ENCODE measurements at regions not wholly inside any gene's neighbourhood (a gene's known extent, or its start where the extent isn't known, plus 50 kb on each side); places are given as distances from the start of the nearest gene placed in this dataset.

DNA sequence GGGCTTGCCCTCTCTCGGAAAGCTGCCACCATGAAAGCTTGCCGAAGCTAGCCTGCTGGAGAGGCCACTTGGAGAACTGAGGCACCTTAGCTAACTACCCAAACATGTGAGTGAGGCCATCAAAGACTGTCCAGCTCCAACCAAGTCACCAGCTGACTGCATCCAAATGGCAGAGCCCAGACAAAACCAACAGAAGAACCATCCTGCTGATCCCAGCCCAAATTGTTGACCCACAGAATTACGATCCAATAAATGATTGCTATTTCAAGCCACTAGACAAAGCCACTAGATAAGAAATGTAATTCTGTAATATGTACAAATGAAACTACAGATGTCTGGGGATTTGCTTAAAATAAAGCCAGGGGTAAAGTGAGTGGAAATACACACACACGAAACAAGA lies 109.8 kb upstream of the TRPM1 start:
- TF ChIP-seq, protein P1, sequence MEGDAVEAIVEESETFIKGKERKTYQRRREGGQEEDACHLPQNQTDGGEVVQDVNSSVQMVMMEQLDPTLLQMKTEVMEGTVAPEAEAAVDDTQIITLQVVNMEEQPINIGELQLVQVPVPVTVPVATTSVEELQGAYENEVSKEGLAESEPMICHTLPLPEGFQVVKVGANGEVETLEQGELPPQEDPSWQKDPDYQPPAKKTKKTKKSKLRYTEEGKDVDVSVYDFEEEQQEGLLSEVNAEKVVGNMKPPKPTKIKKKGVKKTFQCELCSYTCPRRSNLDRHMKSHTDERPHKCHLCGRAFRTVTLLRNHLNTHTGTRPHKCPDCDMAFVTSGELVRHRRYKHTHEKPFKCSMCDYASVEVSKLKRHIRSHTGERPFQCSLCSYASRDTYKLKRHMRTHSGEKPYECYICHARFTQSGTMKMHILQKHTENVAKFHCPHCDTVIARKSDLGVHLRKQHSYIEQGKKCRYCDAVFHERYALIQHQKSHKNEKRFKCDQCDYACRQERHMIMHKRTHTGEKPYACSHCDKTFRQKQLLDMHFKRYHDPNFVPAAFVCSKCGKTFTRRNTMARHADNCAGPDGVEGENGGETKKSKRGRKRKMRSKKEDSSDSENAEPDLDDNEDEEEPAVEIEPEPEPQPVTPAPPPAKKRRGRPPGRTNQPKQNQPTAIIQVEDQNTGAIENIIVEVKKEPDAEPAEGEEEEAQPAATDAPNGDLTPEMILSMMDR (IDR thresholded peaks at IDR 0.05; ENCODE audit: low read length): no peak
- TF ChIP-seq EZH2 (IDR thresholded peaks at IDR 0.05; ENCODE audit: borderline replicate concordance, low read length): no peak

Data from OCI-LY1 (cell line).